Hematopoietic multipotent progenitor cell treated with erythropoietin and hydrocortisone succinate and interleukin-3 and kit ligand, for 15 days (in vitro differentiated cells): ENCODE measurements at regions not wholly inside any gene's neighbourhood (a gene's known extent, or its start where the extent isn't known, plus 50 kb on each side); places are given as distances from the start of the nearest gene placed in this dataset.
"Not testable (repeated sequence)": the region's sequence is repeated elsewhere in the genome, so short reads cannot be mapped to it uniquely, and the experiment has no call there.

ENCODE experiments used
- DNase-seq: peaks from one replicate; pipeline ENCODE4 v3.0.0-alpha.2; 2015; ENCODE audit warnings: low spot score

DNA sequence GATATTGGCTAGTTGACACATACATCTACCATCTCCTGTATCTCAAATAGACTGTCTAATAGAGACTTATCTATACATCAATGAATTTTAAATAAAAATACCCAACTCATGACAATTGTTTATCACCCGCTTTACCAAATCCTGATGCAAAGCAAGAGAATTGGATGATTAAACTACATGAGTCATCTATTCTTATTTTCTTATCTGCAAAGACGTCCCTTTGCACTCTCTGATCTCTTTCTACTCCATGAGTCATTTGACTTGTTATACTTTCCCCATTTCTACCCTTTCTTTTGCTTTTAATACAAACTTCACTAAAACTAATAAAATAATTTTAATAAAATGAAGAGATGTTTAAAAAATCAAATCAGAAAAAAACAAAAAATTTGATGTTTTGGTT, 261.7 kb upstream of the MAP2 start:
- no peak for DNase-seq

DNA sequence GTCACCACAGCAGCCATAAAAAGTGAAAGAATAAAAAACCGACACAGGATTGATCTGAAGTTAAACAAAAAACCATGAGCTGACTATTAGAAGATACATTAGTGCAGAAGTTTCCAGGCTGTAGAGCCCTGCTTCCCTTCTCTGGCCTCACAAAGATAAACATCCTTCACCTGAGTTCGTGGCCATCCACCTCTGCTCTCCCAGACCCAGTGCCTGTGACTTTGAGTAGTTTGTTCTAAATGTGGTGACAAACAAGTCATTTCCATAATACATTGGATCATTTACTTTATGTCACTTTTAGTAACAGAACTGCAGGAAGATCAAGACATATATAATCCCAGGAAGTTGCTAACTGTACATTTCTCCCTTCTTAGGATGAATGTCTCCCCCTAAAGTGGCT, 241.9 kb upstream of the MAP2 start:
- no peak for DNase-seq

DNA sequence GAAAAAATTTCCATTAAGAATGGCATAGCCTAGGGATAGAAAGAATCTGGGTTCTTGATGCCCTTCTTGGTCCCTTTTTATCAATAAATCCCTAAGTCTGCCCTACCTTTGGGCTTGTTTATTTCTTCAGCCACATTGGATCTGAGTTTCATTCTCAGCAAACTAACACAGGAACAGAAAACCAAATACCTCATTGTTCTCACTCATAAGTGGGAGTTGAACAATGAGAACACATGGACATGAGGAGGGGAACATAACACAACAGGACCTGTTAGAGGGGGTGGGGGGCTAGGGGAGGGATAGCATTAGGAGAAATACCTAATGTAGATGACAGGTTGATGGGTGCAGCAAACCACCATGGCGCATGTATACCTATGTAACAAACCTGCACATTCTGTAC, 237.0 kb upstream of the MAP2 start:
- DNase-seq, result not testable (repeated sequence)

DNA sequence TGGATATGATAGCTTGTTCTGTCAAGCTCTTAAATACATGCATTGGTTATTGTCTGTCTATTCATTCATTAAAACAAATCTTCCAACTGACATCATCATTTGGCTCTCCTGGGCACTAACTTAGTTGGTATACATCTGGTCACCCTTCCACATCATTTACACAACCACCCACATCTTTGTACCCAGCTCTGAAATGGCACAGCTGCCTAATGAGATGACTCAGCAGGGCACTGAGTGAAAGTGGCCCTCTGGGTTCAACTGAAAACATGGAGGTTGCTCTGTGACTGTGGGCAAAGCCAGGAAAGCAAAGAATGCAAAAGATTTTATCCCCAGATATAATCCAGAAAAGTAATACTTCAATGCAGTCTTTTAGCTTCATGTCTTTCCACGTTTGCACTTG, 234.0 kb upstream of the MAP2 start:
- DNase-seq, result no peak

DNA sequence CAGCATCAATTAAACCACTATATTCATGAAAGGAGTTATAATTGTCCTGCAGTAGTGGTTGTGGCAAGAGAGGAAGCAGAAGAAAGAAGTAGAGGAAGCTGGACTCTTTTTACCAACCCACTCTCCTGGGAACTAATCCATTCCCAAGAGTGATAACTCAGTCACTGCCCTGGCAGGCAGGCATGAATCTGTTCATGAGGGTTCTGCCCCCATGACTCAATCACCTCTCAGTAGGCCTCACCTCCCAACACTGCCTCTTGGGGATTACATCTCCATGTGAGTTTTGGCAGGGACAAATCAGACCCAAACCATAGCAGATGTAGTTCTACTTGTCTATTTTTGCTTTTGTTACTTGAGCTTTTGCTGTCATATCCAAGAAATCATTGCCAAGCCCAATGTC, 232.7 kb upstream of the MAP2 start:
- DNase-seq, result no peak

DNA sequence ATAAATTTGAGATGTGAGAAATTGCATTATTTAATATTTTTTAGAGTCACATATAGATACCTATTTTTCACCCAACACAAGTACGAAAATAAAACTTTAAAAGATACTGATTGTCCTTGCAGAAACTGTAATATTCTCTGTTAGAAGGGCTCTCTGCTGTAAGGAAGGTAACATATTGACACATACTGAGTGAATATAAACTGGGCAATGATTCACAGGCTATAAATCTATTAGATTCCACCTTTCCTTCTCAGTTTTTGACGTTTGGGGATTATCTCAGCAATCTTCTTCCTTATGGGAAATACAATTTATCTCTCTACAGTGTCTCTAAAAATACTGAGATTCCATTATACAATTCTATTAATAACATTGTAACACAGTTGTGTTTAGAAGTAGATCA, 229.1 kb upstream of the MAP2 start:
- no peak for DNase-seq

DNA sequence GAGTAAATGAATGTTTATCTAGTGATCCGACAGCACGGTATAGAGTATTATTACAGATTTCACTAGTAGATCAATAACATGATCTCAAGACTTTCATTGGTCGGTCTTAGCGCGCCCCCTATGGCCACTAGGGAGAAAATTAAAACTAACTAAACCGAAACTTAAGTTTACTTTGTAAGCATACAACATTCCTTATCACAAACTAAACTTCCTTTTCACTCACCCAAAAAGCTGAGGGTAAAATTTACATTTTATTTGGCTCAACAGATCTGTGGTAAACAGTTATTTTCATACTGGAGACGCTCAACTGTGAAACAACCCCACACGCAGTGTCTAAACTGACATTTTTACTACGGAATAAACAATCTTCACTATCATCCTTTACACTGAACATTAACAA, 215.6 kb upstream of the MAP2 start:
- peak; percentile 38 for DNase-seq

DNA sequence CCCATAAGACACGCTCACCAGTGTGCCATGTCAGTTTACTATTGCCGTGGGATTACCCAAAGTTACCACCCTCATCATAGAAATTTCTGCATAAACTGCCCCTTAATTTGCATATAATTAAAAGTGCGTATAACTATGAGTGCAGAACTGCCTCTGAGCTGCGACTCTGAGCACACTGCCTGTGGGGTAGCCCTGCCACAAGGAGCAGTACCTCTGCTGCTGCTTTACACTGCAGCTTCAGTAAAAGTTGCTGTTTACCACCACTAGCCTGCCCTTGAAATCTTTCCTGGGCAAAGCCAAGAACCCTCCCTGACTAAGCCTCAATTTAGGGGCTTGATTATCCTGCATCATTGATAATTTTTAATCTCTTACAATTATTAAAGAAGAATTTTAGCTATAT, 213.9 kb upstream of the MAP2 start:
- no peak for DNase-seq

DNA sequence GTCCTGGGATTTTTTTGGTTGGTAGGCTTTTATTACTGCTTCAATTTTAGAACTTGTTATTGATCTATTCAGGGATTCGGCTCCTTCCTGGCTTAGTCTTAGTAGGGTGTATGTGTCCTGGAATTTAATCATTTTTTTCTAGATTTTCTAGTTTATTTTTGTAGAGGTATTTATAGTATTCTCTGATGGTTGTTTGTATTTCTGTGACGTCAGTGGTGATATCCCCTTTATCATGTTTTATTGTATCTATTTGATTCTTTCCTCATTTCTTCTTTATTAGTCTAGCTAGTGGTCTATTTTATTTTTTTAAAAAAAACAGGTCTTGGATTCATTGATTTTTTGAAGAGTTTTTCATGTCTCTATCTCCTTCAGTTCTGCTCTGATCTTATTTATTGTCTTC, 193.3 kb upstream of the MAP2 start:
- DNase-seq, result no peak

DNA sequence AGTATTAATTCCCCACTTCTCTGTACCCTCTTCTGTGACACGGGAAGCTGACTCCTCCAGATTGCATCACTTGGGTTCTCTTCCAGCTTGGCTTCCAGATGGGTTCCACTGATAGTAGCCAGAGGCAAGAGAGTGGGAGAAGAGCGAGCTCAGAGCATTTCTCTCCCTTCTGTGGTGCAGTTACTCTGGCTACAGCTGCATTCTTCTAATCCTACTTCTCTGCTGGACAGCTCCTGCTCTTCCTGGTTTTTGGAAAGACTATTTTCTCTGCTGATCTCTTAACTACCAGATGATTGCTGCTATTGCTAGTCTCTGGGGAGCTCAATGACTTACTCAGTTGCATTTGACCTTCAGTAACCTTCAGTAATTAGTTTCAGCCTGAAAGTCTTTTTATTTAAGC, 187.5 kb upstream of the MAP2 start:
- DNase-seq, result no peak

DNA sequence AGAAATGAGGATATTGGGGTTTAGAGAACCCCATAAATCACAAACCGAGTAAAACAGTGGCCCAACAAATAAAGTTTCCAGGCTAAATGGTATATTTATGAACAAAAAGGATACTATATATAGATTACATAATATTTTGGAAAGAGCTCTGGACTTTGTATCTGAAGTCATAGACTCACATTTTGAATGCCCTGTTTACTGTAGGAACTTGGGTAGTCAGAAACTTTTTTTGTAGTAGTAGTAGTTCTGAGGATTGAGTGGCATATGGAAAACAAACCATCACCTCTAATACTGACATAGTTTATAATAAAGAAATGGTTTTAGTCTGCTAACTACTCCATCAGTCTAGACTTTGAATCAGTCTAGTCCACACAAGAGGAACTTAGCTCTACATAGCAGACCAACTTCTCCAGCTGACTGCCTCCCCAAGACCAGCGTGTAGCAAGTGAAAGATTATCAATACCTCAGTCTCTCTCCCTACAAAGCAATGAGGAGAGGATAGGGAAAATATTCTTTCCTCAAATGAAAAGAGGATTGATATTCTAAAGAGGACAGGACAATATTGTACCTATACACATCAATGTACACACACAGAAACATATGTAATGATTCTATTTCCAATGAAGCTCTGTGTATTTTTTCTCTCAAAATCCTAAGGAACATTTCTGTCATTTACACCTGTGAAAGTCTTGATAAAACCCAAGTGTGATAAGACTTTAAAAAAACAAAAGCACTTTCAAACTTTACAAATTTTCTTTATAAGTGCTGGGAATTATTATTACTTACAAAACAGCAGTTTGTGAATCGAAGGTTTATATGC, 184.9 kb upstream of the MAP2 start:
- DNase-seq, result no peak

DNA sequence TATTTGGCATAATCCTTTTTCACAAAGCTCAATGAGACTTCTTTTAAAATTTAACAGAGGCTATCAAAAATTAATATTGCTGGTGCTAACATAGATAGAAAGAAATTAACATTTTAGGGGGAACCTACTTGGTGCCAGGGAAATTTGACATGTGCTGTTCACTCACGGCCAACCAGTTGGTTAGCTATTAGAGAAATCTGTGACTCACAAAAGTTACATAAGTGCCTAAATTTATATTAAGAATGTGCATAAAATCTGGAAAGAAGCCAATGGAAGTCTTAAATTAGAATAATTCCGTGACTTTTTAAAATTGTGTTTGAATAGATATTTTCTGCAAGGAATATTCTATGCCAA, 184.3 kb upstream of the MAP2 start:
- no peak for DNase-seq

DNA sequence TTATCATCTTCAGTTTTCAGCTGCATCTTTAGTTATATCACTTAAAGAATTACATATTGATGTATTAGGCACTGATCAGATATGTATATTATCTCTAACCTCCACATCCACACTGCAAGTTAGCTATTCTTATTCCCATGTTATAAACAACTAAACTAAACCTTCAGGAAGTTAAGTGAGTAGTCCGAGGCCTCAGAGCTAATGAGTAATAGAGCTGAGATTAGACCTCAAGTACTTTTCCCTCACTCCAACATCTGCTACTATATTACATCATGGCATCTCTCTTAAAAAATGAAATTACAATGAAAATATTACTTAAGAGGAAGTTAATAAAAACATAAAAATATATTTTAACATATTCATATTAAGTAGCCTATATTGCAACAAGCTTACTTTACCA, 183.6 kb upstream of the MAP2 start:
- no peak for DNase-seq

DNA sequence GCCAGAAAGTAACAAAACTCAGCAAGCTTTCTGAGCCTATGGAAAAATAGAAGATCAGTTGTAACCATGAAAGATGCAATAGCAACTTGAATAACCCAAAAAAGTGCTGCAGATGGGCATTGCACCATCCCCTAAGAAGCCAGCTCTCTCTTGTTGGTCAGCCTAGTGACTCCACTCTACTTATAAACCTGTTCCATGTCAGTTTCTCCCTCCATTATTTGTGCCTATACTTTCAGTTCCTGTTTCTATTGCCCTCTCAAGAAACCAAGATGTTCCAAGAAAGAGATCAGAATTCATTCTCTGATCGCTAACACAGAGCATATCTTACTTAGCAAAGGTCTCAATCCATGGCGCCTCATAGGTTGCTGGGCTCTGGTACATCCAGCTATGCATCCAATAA, 170.3 kb upstream of the MAP2 start:
- DNase-seq, result no peak

DNA sequence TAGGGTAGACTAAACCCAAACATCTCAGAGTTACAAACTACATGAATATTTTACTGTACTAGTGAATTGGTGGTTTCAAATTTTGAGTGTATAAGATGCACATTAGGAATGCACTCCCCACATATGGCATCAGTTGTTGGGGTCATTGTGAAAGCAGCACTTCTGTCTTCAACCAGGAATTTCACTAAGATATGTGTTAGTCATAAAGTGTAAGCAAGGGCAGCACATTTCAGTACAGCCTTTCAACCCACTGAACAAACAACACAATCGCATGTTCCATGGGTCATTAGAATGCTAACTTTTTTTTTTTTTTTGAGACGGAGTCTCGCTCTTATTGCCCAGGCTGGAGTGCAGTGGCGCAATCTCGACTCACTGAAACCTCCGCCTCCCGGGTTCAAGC, 164.1 kb upstream of the MAP2 start:
- DNase-seq, result no peak

DNA sequence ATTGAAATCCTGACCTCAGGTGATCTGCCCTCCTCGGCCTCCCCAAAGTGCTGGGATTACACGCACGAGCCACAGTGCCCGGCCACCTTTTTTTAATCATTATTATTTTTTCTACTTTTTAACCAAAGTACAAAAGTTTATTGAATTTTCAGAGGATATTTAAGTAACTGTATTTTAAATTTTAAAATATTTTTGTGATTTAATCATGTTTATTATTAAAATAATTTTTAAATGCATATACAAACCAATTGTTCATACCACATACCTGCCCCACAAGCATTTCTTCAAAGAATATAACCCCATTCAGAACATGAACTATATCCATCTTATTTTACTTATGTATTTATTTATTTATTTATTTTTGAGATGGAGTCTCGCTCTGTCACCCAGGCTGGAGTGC, 163.6 kb upstream of the MAP2 start:
- no peak for DNase-seq

DNA sequence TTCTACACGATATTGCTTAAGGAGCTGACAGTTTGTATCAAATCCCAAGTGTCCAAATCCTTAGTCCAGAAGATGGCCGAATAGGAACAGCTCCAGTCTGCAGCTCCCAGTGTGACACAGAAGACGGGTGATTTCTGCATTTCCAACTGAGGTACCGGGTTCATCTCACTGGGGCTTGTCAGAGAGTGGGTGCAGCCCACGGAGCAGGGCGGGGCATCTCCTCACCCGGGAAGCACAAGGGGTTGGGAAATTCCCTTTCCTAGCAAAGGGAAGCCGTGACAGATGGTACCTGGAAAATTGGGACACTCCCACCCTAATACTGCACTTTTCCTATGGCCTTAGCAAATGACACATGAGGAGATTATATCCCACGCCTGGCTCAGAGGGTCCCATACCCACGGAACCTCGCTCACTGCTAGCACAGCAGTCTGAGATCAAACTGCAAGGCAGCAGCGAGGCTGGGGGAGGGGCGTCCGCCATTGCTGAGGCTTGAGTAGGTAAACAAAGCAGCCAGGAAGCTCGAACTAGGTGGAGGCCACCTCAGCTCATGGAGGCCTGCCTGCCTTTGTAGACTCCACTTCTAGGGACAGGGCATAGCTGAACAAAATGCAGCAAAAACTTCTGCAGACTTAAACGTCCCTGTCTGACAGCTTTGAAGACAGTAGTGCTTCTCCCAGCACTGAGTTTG, 162.3 kb upstream of the MAP2 start:
- DNase-seq, result not testable (repeated sequence)

DNA sequence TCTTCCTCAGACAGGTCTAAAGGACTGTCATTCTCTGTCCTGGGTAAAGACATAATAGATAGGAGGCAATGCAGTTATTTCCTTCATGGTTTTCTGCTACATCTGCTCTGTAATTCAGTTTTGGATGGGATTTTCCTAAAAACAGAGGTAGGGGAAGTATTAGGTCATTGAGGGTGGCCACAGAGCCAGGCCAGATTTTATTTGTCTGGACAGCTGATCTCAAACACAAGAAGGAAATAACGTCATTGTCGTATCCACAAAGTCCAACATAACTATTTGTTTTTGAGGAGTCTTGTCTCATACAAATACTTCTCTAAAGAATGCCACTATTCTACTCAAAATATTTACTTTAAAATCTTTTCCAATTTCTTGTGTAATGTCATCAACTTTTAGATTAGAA, 154.8 kb upstream of the MAP2 start:
- no peak for DNase-seq

DNA sequence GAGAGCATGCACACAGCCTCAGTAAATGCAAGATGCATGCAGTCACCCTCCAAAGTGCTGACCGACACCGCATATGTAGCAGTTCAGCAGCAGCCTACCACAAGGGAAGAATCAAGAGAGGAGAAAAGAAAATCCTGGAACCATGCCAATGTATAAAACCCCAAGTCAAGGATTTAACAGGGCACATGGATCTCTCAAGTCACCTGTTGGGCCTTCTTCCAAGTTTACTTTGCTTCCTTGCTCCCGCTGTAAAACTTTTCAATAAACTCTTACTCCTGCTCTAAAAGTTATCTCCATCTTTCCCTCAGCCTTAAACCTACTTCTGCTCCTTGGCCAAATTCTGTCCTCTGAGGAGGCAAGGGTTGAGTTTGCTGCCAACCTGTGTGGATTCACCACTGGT, 147.8 kb upstream of the MAP2 start:
- no peak for DNase-seq

DNA sequence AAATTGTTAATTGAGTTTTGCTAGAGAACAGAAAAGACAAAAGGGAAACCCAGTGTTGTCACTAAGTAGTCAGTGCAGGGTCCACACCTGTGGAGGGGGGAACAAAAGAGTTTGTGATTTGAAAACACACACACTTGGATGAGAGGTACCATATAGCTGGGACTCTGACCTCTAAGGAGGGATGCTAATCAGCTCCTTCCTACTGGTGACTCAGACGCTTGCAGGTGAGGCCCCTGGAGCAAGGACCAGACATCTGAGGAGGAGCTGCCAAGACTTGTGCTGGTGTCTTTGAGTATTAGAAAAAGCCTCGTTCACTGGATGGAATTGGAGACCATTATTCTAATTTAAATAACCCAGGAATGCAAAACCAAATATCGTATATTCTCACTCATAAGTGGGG, 146.4 kb upstream of the MAP2 start:
- DNase-seq, result no peak

DNA sequence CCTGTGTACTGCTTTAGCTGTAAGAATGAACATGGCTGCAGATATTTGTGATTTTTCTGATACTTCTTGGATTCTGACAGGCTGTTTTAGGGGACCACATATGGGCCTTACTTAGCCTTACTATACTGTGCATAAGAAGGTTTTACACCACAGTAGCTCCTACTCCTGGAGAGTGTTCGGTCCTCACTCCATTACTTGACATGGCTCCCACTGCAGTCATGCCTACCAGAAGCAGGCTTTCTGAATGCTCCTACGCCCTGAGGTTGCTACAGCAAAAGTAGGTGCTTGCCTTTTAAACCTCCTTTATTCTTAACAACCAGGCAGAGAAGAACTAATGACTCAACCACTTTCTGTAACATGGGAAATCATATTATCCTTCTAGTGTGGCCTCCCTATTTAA, 125.2 kb upstream of the MAP2 start:
- no peak for DNase-seq

DNA sequence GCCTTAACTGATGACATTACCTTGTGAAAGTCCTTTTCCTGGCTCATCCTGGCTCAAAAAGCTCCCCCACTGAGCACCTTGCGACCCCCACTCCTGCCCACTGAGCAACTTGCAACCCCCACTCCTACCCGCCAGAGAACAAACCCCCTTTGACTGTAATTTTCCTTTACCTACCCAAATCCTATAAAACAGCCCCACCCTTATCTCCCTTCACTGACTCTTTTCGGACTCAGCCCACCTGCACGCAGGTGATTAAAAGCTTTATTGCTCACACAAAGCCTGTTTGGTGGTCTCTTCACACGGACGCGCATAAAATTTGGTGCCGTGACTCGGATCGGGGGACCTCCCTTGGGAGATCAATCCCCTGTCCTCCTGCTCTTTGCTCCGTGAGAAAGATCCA, 124.4 kb upstream of the MAP2 start:
- DNase-seq, result not testable (repeated sequence)

DNA sequence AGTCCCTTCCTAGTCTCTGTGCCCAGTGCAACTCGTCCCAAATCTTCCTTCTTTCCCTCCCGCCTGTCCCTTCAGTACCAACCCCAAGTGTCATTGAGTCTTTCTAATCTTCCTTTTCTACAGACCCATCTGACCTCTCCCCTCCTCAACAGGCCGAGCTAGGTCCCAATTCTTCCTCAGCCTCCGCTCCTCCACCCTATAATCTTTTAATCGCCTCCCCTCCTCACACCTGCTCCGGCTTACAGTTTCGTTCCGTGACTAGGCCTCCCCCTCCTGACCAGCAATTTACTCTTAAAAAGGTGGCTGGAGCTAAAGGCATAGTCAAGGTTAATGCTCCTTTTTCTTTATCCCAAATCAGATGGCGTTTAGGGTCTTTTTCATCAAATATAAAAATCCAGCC, 123.1 kb upstream of the MAP2 start:
- DNase-seq, result not testable (repeated sequence)

DNA sequence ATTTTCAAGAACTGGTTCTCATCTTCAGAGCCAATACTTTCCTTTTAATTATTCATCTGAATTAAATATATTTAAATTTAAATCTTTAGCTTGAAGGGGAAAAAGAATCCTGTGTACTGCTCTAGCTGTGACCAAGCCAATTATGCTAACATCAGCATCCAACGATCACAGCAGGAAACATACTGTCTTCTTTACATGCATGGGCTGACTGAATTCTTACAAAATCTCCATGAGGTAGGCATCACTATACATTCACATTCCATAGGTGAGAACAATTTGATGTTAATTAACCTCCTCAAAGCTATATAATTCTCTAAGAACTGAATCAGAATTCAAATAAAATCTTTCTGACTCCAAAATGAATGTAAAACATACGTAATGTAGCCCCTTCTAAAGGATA, 118.8 kb upstream of the MAP2 start:
- no peak for DNase-seq
